ENCODE measurements at regions not wholly inside any gene's neighbourhood (a gene's known extent, or its start where the extent isn't known, plus 50 kb on each side); places are given as distances from the start of the nearest gene placed in this dataset.

- no peak for TF ChIP-seq CTCF (IDR thresholded peaks at IDR 0.05)
- no peak for TF ChIP-seq POLR2A (IDR thresholded peaks at IDR 0.05)
Observed at GRCh38 chrX:10038585-10038984, 71.4 kb downstream of the CLDN34 start.

Measured in uterus (tissue), 2 donors.